ENCODE measurements at regions not wholly inside any gene's neighbourhood (a gene's known extent, or its start where the extent isn't known, plus 50 kb on each side); places are given as distances from the start of the nearest gene placed in this dataset.

- TF ChIP-seq CTCF (IDR thresholded peaks at IDR 0.05), result no peak
- TF ChIP-seq RAD21 (IDR thresholded peaks at IDR 0.05; ENCODE audit: low read length), result no peak
- TF ChIP-seq SIN3A (IDR thresholded peaks at IDR 0.05; ENCODE audit: borderline replicate concordance, low read depth, low read length), result no peak
- TF ChIP-seq CHD2 (IDR thresholded peaks at IDR 0.05; ENCODE audit: low read length, partially characterized antibody), result no peak
These were observed 105.0 kb upstream of the PGBD5 start for GRCh38 chr1:230531103-230531502.
